AG09309 (cell line): ENCODE measurements at regions not wholly inside any gene's neighbourhood (a gene's known extent, or its start where the extent isn't known, plus 50 kb on each side); places are given as distances from the start of the nearest gene placed in this dataset.

Experiments used
- DNase-seq: peaks from one replicate; pipeline ENCODE4 v3.0.0-alpha.2; 2010; ENCODE audit warnings: low read depth
- H3K4me3 ChIP-seq: 2 replicates; pipeline ENCODE4 v1.5.1; 2011; ENCODE audit warnings: mild to moderate bottlenecking, low read depth, low read length, moderate library complexity; ENCODE audit not compliant: control insufficient read depth
- TF ChIP-seq, protein P1 (sequence below): IDR thresholded peaks from 2 replicates; pipeline ENCODE4 v1.5.1; 2011; ENCODE audit warnings: mild to moderate bottlenecking, low read depth, low read length, inconsistent platforms; ENCODE audit not compliant: insufficient read depth, control insufficient read depth; ENCODE audit errors: missing control alignments

- TF ChIP-seq, protein P1, sequence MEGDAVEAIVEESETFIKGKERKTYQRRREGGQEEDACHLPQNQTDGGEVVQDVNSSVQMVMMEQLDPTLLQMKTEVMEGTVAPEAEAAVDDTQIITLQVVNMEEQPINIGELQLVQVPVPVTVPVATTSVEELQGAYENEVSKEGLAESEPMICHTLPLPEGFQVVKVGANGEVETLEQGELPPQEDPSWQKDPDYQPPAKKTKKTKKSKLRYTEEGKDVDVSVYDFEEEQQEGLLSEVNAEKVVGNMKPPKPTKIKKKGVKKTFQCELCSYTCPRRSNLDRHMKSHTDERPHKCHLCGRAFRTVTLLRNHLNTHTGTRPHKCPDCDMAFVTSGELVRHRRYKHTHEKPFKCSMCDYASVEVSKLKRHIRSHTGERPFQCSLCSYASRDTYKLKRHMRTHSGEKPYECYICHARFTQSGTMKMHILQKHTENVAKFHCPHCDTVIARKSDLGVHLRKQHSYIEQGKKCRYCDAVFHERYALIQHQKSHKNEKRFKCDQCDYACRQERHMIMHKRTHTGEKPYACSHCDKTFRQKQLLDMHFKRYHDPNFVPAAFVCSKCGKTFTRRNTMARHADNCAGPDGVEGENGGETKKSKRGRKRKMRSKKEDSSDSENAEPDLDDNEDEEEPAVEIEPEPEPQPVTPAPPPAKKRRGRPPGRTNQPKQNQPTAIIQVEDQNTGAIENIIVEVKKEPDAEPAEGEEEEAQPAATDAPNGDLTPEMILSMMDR: no peak
- no peak for DNase-seq
- H3K4me3 ChIP-seq: no peak overlapping the region
These were observed 213.7 kb upstream of the ALCAM start for GRCh38 chr3:105152987-105153386.

GRCh38 chr3:105154692-105155091 is 212.0 kb upstream of the ALCAM start:
- no peak for DNase-seq
- TF ChIP-seq, protein P1: no peak
- no peak overlapping the region for H3K4me3 ChIP-seq

DNA sequence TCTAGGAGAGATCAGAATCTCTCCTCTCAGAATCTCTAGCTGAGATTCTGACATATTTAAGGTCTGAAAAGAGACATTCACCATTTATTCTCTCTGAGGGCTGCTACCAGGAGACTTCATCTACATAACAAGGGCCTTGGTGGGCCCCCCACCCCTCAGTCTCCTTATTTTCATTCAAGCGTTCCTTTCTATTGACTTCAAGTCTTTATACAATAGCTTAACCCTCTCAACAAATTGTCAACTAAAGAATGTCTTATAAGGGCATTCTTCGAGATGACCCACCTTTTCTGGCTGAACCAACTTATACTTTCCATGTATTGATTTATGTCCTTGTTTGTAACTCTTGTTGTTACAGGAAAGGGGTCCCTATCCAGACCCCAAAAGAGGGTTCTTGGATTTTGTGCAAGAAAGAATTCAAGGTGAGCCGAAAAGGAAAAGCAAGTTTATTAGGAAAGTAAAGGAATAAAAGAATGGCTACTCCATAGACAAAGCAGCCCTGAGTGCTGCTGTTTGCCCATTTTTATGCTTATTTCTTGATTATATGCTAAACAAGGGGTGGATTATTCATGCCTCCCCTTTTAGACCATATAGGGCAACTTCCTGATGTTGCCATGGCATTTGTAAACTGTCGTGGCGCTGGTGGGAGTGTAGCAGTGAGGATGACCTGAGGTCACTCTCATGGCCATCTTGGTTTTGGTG is 209.5 kb upstream of the ALCAM start:
- no peak overlapping the region for H3K4me3 ChIP-seq
- no peak for DNase-seq
- TF ChIP-seq, protein P1: no peak

DNA sequence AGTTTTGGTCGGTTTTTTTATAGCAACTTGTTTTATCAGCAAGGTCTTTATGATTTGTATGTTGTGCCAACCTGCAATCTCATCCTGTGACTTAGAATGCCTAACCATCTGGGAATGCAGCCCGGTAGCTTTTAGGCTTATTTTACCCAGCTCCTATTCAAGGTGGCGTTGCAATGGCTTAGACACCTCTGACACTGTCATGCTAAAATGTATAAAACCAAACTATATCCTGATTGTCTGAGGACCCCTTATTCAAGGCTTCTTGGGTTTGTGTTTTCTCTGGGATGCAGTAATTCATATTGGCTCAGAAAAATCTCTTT is 209.0 kb upstream of the ALCAM start:
- DNase-seq: no peak
- TF ChIP-seq, protein P1: no peak
- no peak overlapping the region for H3K4me3 ChIP-seq

DNA sequence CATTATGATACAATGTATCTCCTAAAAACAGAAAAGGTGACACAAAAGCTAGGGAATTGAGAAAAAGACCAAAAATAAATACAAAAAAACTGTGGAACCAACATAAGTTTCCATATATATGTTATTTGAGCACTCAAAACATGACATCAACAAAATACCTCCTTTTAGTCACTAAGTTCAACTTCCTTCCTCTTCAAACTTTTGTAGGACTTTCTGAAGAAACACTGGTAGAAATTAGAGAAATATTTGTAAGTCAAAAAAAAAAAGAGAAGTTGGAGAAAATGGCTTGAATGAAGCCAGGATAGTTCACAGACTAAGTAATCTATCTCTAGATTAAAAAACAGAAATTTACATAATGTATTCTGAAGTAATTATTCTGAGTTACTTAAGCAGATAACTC is 208.4 kb upstream of the ALCAM start:
- TF ChIP-seq, protein P1: no peak
- no peak for DNase-seq
- H3K4me3 ChIP-seq: no peak overlapping the region

DNA sequence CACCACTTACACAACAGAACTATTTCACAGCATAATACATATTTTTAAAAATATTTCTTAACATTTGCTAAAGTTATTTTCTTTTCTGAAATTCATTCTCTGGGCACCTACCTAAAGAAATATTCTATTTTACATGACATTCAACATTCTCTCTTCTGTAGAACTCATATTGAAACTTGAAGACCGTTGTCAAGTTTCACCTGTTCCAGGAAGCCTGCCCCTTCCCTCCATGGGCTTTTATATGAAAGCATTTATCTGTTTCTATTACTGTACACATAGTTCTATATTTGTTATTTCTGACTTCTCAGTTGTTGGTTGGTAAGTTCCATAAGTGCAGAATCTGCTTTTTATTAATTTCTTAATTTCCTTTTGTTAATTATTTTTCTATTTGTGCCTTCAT is 204.3 kb upstream of the ALCAM start:
- TF ChIP-seq, protein P1: no peak
- DNase-seq: no peak
- no peak overlapping the region for H3K4me3 ChIP-seq

DNA sequence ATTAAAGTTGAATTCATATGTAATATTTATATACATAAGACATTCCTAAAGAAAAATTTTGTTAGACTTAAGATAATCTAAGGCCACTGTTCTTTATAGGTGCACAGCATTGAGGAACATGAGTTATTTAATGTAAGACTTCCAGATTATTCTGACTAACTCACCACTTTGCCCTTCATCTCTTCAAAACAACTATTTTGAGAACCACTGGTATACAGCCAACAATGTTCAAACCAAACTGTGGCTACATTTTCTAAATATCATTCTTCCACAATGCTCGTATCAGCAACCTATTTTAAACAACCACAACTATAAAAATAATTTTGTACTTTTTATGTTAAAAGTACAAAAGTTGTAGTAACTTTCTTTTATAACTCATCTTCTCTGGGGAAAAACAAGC is 199.8 kb upstream of the ALCAM start:
- DNase-seq: peak; percentile 61
- TF ChIP-seq, protein P1: no peak

More for the DNA sequence above, 199.8 kb upstream of the ALCAM start:
- H3K4me3 ChIP-seq: no peak overlapping the region
